Adrenal gland (tissue), 5 donors: ENCODE measurements at regions not wholly inside any gene's neighbourhood (a gene's known extent, or its start where the extent isn't known, plus 50 kb on each side); places are given as distances from the start of the nearest gene placed in this dataset.

Source experiments
- CTCF ChIP-seq, 6 experiments: fragments of 450-650 bp in 4 of 6; fragments of 200-600 bp in 2 of 6; sonication (generic) in 1 of 6; IDR thresholded peaks; 1 replicate in 5 of 6; 2 replicates in 1 of 6; pipeline versions ENCODE4 v1.5.1 to v1.8.0; 2016 to 2021; ENCODE audit warnings: antibody characterized with exemption in 6 of 6, mild to moderate bottlenecking in 2 of 6, moderate library complexity in 1 of 6
- POLR2A ChIP-seq, 2 donors: fragments of 450-650 bp; IDR thresholded peaks; one replicate each; pipeline ENCODE4 v1.6.1; 2017; ENCODE audit warnings: antibody characterized with exemption in 2 of 2, mild to moderate bottlenecking in 2 of 2, moderate library complexity in 1 of 2
- donor health status: DM: no; HTN: no; CAD: no.

DNA sequence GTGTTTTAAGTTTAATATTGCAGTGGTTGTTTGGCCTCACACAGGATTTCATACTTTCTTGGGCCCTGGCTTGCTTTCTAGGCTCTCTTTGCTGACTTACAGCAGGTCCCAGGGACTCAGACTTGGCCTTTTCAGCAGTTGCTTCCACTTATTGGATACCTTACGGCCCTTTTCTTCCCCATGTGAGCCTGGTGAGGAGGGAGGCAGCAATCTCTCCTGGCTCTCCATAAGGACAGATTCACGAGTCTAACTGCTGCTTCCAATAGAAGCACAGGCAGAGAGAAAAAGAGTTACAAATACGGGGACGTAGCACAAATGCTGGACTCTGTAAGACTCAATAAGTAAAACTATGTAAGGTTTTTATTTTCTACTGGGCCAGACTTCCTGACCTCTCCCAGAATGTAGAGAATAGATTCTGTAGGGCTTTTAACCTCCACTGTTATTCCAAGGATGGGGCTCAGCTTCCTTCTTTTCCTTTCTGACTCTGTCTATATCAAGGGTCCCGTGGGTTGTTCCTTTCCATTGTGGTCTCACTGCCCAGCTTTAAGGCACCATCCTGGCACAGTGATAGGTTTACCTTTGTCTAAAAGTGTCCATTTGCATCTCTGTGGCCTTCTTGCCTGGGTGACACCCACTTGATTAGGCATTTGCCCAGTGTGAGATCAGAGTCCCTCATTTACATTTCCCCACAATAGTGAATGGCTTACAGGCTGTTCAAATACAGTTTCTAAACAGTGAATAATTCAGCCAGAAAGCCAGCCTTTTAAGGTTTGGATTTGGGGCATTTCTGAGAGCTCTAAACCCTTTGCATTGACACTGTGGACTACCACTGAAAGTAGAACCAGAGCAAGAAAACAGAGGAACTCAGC, 92.8 kb downstream of the RASSF10 start:
- TF ChIP-seq CTCF (IDR thresholded peaks at IDR 0.05) (no peak), POLR2A (IDR thresholded peaks at IDR 0.05) (no peak)
